WTC11 (cell line): ENCODE measurements at regions not wholly inside any gene's neighbourhood (a gene's known extent, or its start where the extent isn't known, plus 50 kb on each side); places are given as distances from the start of the nearest gene placed in this dataset.

Experiments
- ATAC-seq: fragments of 200-7000 bp; cut with Tn5 transposase; 2 replicates; pipeline ENCODE4 v1.10.0; 2021; ENCODE audit warnings: mild to moderate bottlenecking, moderate library complexity
- CTCF ChIA-PET: fragments of 300-600 bp; sonication (Branson Sonifier 250); formaldehyde crosslinking; loops from one replicate; lab custom pipeline; 2021; ENCODE audit warnings: antibody characterized with exemption; lab: Charles Lee
- POLR2A ChIA-PET: fragments of 350-600 bp; sonication (Branson Sonifier 250); formaldehyde crosslinking; loops from one replicate; lab custom pipeline; 2021; ENCODE audit warnings: antibody characterized with exemption; lab: Charles Lee
- DNase-seq: peaks from one replicate; pipeline ENCODE4 v3.0.0; 2021; ENCODE audit warnings: low spot score
- H3K27ac Mint-ChIP-seq: 2 replicates; pipeline ENCODE4 v1.8.0; 2021; ENCODE audit warnings: mixed read lengths
- H3K27me3 Mint-ChIP-seq: 2 replicates; pipeline ENCODE4 v1.8.0; 2021; ENCODE audit warnings: low read depth, mild to moderate bottlenecking, moderate library complexity, mixed read lengths
- H3K36me3 Mint-ChIP-seq: 2 replicates; pipeline ENCODE4 v1.8.0; 2021; ENCODE audit warnings: mixed read lengths
- H3K4me1 Mint-ChIP-seq: 2 replicates; pipeline ENCODE4 v1.8.0; 2022; ENCODE audit warnings: mixed read lengths
- H3K4me3 Mint-ChIP-seq: 2 replicates; pipeline ENCODE4 v1.8.0; 2021; ENCODE audit warnings: mild to moderate bottlenecking, moderate library complexity, mixed read lengths
- H3K9me3 Mint-ChIP-seq: 2 replicates; pipeline ENCODE4 v1.8.0; 2021; ENCODE audit warnings: mixed read lengths
- AFF4 ChIP-seq: sonication (generic); formaldehyde crosslinking; IDR thresholded peaks from 2 replicates; pipeline ENCODE4 v1.8.1; 2023; ENCODE audit warnings: mild to moderate bottlenecking, missing genetic modification reagents, borderline replicate concordance
- ATF2 ChIP-seq: sonication (generic); formaldehyde crosslinking; IDR thresholded peaks from 2 replicates; pipeline ENCODE4 v1.8.1; 2022; ENCODE audit warnings: low read depth, missing genetic modification reagents, borderline replicate concordance
- CREM ChIP-seq: sonication (generic); formaldehyde crosslinking; IDR thresholded peaks from 2 replicates; pipeline ENCODE4 v1.8.1; 2022; ENCODE audit warnings: mild to moderate bottlenecking, missing genetic modification reagents, moderate library complexity
- ELF4 ChIP-seq: sonication (generic); formaldehyde crosslinking; IDR thresholded peaks from 2 replicates; pipeline ENCODE4 v1.8.1; 2022; ENCODE audit warnings: low read depth, mild to moderate bottlenecking, moderate library complexity, missing genetic modification reagents
- ERG ChIP-seq: fragments of 250-450 bp; sonication (Bioruptor Pico); IDR thresholded peaks from 2 replicates; pipeline ENCODE4 v1.8.0; 2021; ENCODE audit warnings: mild to moderate bottlenecking
- ESRRA ChIP-seq: sonication (generic); formaldehyde crosslinking; IDR thresholded peaks from 2 replicates; pipeline ENCODE4 v1.8.1; 2022; ENCODE audit warnings: mild to moderate bottlenecking, missing genetic modification reagents, borderline replicate concordance
- ETV6 ChIP-seq: sonication (generic); formaldehyde crosslinking; IDR thresholded peaks from 2 replicates; pipeline ENCODE4 v1.8.1; 2022; ENCODE audit warnings: mild to moderate bottlenecking, missing genetic modification reagents
- FOXJ3 ChIP-seq: sonication (generic); formaldehyde crosslinking; IDR thresholded peaks from 2 replicates; pipeline ENCODE4 v1.9.0; 2021; ENCODE audit warnings: missing genetic modification reagents, mild to moderate bottlenecking, borderline replicate concordance
- FOXP1 ChIP-seq: sonication (generic); formaldehyde crosslinking; IDR thresholded peaks from 2 replicates; pipeline ENCODE4 v1.8.0; 2022; ENCODE audit warnings: missing genetic modification reagents, mild to moderate bottlenecking, moderate library complexity, borderline replicate concordance
- GRHL2 ChIP-seq: fragments of 250-450 bp; sonication (Bioruptor Pico); IDR thresholded peaks from 2 replicates; pipeline ENCODE4 v1.8.0; 2022; ENCODE audit warnings: mild to moderate bottlenecking, moderate library complexity; ENCODE audit not compliant: insufficient replicate concordance, severe bottlenecking
- NFATC4 ChIP-seq: fragments of 250-450 bp; sonication (Bioruptor Pico); IDR thresholded peaks from 2 replicates; pipeline ENCODE4 v1.9.0; 2021; ENCODE audit warnings: mild to moderate bottlenecking
- NFYB ChIP-seq: sonication (generic); formaldehyde crosslinking; conservative IDR thresholded peaks from 2 replicates; pipeline ENCODE4 v1.8.0; 2022; ENCODE audit warnings: low read depth, missing genetic modification reagents
- NR1H2 ChIP-seq: sonication (generic); formaldehyde crosslinking; IDR thresholded peaks from 2 replicates; pipeline ENCODE4 v1.9.0; 2021; ENCODE audit warnings: mild to moderate bottlenecking, moderate library complexity, missing genetic modification reagents
- NR3C1 ChIP-seq: sonication (generic); formaldehyde crosslinking; conservative IDR thresholded peaks from 2 replicates; pipeline ENCODE4 v1.8.1; 2023; ENCODE audit warnings: low read depth, mild to moderate bottlenecking, missing genetic modification reagents
- PREB ChIP-seq: sonication (generic); formaldehyde crosslinking; IDR thresholded peaks from 2 replicates; pipeline ENCODE4 v1.8.1; 2022; ENCODE audit warnings: mild to moderate bottlenecking, missing genetic modification reagents, moderate library complexity, borderline replicate concordance
- SOX15 ChIP-seq: fragments of 250-450 bp; sonication (Bioruptor Pico); IDR thresholded peaks from 2 replicates; pipeline ENCODE4 v1.9.0; 2021; ENCODE audit warnings: mild to moderate bottlenecking
- SP1 ChIP-seq: sonication (generic); formaldehyde crosslinking; conservative IDR thresholded peaks from 2 replicates; pipeline ENCODE4 v1.8.1; 2022; ENCODE audit warnings: missing genetic modification reagents
- STAT6 ChIP-seq: sonication (generic); formaldehyde crosslinking; conservative IDR thresholded peaks from 2 replicates; pipeline ENCODE4 v1.8.1; 2023; ENCODE audit warnings: mild to moderate bottlenecking, low read depth, missing genetic modification reagents, moderate library complexity
- TCF7 ChIP-seq: sonication (generic); formaldehyde crosslinking; IDR thresholded peaks from 2 replicates; pipeline ENCODE4 v1.8.0; 2022; ENCODE audit warnings: mild to moderate bottlenecking, low read depth, missing genetic modification reagents, moderate library complexity
- TEAD1 ChIP-seq: sonication (generic); formaldehyde crosslinking; IDR thresholded peaks from 2 replicates; pipeline ENCODE4 v1.8.0; 2022; ENCODE audit warnings: mild to moderate bottlenecking, missing genetic modification reagents
- ZBTB21 ChIP-seq: sonication (generic); formaldehyde crosslinking; IDR thresholded peaks from 2 replicates; pipeline ENCODE4 v1.8.1; 2023; ENCODE audit warnings: mild to moderate bottlenecking, missing genetic modification reagents, borderline replicate concordance
- ZNF121 ChIP-seq: sonication (generic); formaldehyde crosslinking; IDR thresholded peaks from 2 replicates; pipeline ENCODE4 v1.8.0; 2023; ENCODE audit warnings: missing genetic modification reagents
- ZNF138 ChIP-seq: sonication (generic); formaldehyde crosslinking; conservative IDR thresholded peaks from 2 replicates; pipeline ENCODE4 v1.8.1; 2022; ENCODE audit warnings: mild to moderate bottlenecking, moderate library complexity, missing genetic modification reagents
- ZNF232 ChIP-seq: sonication (generic); formaldehyde crosslinking; IDR thresholded peaks from 2 replicates; pipeline ENCODE4 v1.8.0; 2022; ENCODE audit warnings: mild to moderate bottlenecking, missing genetic modification reagents

- TF ChIP-seq TCF7 = no peak
- no peak for TF ChIP-seq ERG (CRISPR knock-in tag)
- TF ChIP-seq ELF4 (CRISPR knock-in tag) = no peak
- TF ChIP-seq SP1 = no peak
- no peak for TF ChIP-seq ESRRA (CRISPR knock-in tag)
- TF ChIP-seq ETV6 (CRISPR knock-in tag) = no peak
- no peak for TF ChIP-seq STAT6 (CRISPR knock-in tag)
- no peak for TF ChIP-seq ZBTB21
- no peak for TF ChIP-seq SOX15 (CRISPR knock-in tag)
- no peak for TF ChIP-seq ZNF138 (CRISPR knock-in tag)
- no peak for TF ChIP-seq FOXJ3 (CRISPR knock-in tag)
- TF ChIP-seq GRHL2 (CRISPR knock-in tag) = no peak
- no peak for TF ChIP-seq ATF2 (CRISPR knock-in tag)
- no peak for TF ChIP-seq ZNF232 (CRISPR knock-in tag)
- TF ChIP-seq, all 79 proteins: peak for 0
- Mint-ChIP-seq H3K36me3 (no peaks in the 10 kb centered on the region), H3K4me1 (no peaks in the 10 kb centered on the region), H3K27me3 (no peaks in the 10 kb centered on the region), H3K9me3 (peaks cover under 1% of the 10 kb centered on the region; the same call in 1 of the 2 replicates), H3K27ac (no peak overlapping the region), H3K4me3 (no peak overlapping the region)
- CTCF ChIA-PET = interaction anchor here (1.4 kb wide), 1 partner anchor 10 kb away, joined by 4 read pairs; no protein-coding TSS in a partner anchor
- ATAC-seq (no peak), DNase-seq (no peak)
- POLR2A ChIA-PET = no interaction called here
Observed at GRCh38 chr5:135110785-135111596, 77.0 kb upstream of the PITX1 start.

GRCh38 chr5:135108992-135109391 lies 75.0 kb upstream of the PITX1 start:
- no peak overlapping the region for H3K27ac Mint-ChIP-seq
- no peaks in the 10 kb centered on the region for H3K4me1 Mint-ChIP-seq
- POLR2A ChIA-PET = no interaction called here
- no peaks in the 10 kb centered on the region for H3K36me3 Mint-ChIP-seq
- peaks cover 3% of the 10 kb centered on the region for H3K27me3 Mint-ChIP-seq
- CTCF ChIA-PET = interaction anchor here (1.6 kb wide), 1 partner anchor 12 kb away, joined by 5 read pairs; no protein-coding TSS in a partner anchor
- DNase-seq (no peak), ATAC-seq (no peak)
- H3K9me3 Mint-ChIP-seq = peaks cover 4% of the 10 kb centered on the region; the same call in 1 of the 2 replicates
- H3K4me3 Mint-ChIP-seq = no peak overlapping the region
- TF ChIP-seq TCF7 (no peak), CREM (CRISPR knock-in tag) (no peak), NFYB (CRISPR knock-in tag) (no peak), AFF4 (CRISPR knock-in tag) (no peak), PREB (CRISPR knock-in tag) (no peak), NFATC4 (CRISPR knock-in tag) (no peak), NR1H2 (CRISPR knock-in tag) (no peak), TEAD1 (no peak), ZNF232 (CRISPR knock-in tag) (no peak), ZNF121 (CRISPR knock-in tag) (no peak), NR3C1 (CRISPR knock-in tag) (no peak), FOXP1 (CRISPR knock-in tag) (no peak)
